IMR-90 (cell line): ENCODE measurements at regions not wholly inside any gene's neighbourhood (a gene's known extent, or its start where the extent isn't known, plus 50 kb on each side); places are given as distances from the start of the nearest gene placed in this dataset.

Experiments used
- BHLHE40 ChIP-seq: fragments of 150-350 bp; IDR thresholded peaks from 2 replicates; pipeline ENCODE4 v1.6.1; 2016; ENCODE audit warnings: mild to moderate bottlenecking, low read depth, low read length
- CEBPB ChIP-seq: IDR thresholded peaks from 2 replicates; pipeline ENCODE4 v1.6.1; 2012; ENCODE audit warnings: low read depth, low read length, improper control_type of control experiment
- CTCF ChIP-seq: conservative IDR thresholded peaks from 2 replicates; pipeline ENCODE4 v1.5.1; 2012; ENCODE audit warnings: mild to moderate bottlenecking, low read depth, low read length, improper control_type of control experiment
- FOS ChIP-seq: fragments of 150-350 bp; IDR thresholded peaks from 2 replicates; pipeline ENCODE4 v1.6.1; 2016; ENCODE audit warnings: low read depth, low read length
- MXI1 ChIP-seq: IDR thresholded peaks from 2 replicates; pipeline ENCODE4 v1.6.1; 2012; ENCODE audit warnings: low read depth, mild to moderate bottlenecking, low read length, moderate library complexity, borderline replicate concordance
- POLR2A ChIP-seq: IDR thresholded peaks from 2 replicates; pipeline ENCODE4 v1.6.1; 2012; ENCODE audit warnings: mild to moderate bottlenecking, low read depth, low read length
- RCOR1 ChIP-seq: IDR thresholded peaks from 2 replicates; pipeline ENCODE4 v1.6.1; 2012; ENCODE audit warnings: mild to moderate bottlenecking, low read length, improper control_type of control experiment; ENCODE audit not compliant: insufficient replicate concordance
- RFX5 ChIP-seq: IDR thresholded peaks from 2 replicates; pipeline ENCODE4 v1.8.0; 2012; ENCODE audit warnings: low read depth, mild to moderate bottlenecking, low read length, moderate library complexity
- SMC3 ChIP-seq: fragments of 150-350 bp; IDR thresholded peaks from 2 replicates; pipeline ENCODE4 v1.6.1; 2016; ENCODE audit warnings: low read depth, mild to moderate bottlenecking, antibody characterized with exemption, low read length, moderate library complexity
- TF ChIP-seq, protein P1 (sequence below): fragments of 150-350 bp; IDR thresholded peaks from 2 replicates; pipeline ENCODE4 v1.6.1; 2016; ENCODE audit warnings: low read depth, mild to moderate bottlenecking, low read length, moderate library complexity, borderline replicate concordance
- TF ChIP-seq, protein P2 (sequence below): fragments of 150-350 bp; IDR thresholded peaks from 2 replicates; pipeline ENCODE4 v1.6.1; 2017; ENCODE audit warnings: mild to moderate bottlenecking, antibody characterized with exemption, low read length, low read depth

DNA sequence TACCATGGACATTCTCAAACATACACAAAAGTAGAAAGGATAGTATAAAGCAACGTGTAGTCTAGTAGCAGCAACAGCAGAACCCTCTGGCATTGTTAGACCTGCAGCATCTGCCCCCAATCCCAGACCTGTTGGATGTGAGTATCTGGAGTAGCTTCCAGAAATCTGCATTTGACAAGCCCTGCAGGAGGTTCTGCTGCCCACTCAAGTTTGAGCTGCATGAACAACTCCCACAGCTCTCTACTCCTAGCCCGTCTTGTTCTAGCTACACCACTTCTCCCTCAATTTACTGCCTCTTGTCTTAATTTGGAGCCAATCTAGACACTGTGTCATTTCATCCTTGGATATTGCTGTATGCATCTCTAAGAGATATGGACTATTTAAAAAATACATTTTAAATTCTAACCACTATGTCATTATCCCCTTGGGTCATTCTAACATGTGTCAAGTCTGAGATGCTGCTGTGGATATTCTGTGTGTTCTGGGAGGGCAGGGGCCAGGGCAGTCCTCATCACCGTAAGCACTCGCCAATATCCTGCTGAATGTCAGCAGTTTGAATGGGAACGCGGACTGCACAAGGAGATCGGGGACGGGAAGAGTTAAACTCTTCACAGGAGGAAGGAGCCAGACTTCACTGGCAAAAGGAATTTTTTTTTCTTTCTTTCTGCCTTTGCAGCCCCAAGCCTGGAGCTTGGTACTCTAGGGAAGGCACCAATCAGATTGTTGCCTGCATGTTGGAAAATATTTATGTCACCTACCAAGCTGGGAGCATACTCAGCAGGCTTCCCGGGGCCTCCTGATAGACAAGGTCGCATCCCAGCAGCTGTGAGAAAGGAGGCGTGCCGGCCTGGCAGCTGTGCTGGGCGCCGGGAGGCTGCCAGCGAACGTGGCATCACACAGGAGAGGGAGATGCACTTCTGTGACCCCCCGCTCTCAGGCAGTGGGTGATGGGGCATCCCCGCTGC is 429.0 kb downstream of the MIAT start:
- TF ChIP-seq CTCF (no peak), RFX5 (no peak), SMC3 (no peak), FOS (no peak), CEBPB (no peak), MXI1 (no peak), BHLHE40 (no peak), POLR2A (no peak), RCOR1 (no peak)
- TF ChIP-seq, protein P1, sequence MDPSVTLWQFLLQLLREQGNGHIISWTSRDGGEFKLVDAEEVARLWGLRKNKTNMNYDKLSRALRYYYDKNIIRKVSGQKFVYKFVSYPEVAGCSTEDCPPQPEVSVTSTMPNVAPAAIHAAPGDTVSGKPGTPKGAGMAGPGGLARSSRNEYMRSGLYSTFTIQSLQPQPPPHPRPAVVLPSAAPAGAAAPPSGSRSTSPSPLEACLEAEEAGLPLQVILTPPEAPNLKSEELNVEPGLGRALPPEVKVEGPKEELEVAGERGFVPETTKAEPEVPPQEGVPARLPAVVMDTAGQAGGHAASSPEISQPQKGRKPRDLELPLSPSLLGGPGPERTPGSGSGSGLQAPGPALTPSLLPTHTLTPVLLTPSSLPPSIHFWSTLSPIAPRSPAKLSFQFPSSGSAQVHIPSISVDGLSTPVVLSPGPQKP = no peak
- TF ChIP-seq, protein P2, sequence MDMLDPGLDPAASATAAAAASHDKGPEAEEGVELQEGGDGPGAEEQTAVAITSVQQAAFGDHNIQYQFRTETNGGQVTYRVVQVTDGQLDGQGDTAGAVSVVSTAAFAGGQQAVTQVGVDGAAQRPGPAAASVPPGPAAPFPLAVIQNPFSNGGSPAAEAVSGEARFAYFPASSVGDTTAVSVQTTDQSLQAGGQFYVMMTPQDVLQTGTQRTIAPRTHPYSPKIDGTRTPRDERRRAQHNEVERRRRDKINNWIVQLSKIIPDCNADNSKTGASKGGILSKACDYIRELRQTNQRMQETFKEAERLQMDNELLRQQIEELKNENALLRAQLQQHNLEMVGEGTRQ = no peak
